HT1080 (cell line): ENCODE measurements at regions not wholly inside any gene's neighbourhood (a gene's known extent, or its start where the extent isn't known, plus 50 kb on each side); places are given as distances from the start of the nearest gene placed in this dataset.

Experiments
- DNase-seq: peaks from one replicate; pipeline ENCODE4 v3.0.0-alpha.2; 2015; ENCODE audit warnings: low read depth

GRCh38 chr11:69377953-69378302 is 84.0 kb downstream of the MYEOV start:
- DNase-seq = no peak

DNA sequence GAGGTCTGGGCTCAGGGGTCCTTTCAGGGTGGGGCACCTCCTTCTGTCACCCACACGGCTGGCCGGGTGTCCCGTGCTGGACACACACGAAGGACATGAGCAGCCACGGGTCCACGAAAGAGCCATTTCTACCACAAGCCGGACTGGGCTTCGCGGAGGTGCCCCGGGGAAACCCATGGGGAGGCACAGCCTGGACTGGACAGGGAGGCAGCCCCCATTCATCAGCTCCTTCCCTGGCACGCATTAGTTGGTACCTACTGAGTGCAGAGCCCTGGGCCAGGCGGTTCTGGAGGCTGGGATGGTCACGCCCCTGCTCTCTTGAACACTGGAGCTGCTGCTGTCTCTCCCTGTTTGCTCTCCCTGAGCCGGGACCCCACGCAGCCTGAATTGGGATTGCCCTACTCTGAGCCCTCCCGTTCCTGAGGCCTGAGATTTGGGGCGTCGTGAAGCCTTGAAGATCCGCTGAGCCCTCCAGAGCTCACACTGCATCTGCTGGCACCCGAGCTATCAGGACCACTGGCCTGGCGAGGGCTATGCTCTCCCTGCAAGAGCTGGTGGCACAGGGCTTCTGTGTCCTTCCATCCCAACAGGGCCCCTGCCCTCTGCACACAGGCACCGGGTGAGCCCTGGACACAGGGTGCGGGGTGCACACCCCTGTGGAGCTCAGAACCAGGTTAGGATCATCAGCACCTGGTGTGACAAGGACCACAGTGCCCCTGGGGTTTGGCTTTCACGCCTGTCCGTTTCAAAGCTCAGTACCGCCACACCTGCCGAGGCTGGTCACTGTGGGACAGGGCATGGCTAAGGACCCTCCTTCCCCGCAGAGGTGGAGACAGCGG is 84.6 kb downstream of the MYEOV start:
- no peak for DNase-seq

GRCh38 chr11:69380451-69380901 is 86.5 kb downstream of the MYEOV start:
- no peak for DNase-seq

- no peak for DNase-seq
These were observed 87.1 kb downstream of the MYEOV start for GRCh38 chr11:69380921-69381581.

GRCh38 chr11:69381681-69382130 is 87.8 kb downstream of the MYEOV start:
- DNase-seq = no peak

DNA sequence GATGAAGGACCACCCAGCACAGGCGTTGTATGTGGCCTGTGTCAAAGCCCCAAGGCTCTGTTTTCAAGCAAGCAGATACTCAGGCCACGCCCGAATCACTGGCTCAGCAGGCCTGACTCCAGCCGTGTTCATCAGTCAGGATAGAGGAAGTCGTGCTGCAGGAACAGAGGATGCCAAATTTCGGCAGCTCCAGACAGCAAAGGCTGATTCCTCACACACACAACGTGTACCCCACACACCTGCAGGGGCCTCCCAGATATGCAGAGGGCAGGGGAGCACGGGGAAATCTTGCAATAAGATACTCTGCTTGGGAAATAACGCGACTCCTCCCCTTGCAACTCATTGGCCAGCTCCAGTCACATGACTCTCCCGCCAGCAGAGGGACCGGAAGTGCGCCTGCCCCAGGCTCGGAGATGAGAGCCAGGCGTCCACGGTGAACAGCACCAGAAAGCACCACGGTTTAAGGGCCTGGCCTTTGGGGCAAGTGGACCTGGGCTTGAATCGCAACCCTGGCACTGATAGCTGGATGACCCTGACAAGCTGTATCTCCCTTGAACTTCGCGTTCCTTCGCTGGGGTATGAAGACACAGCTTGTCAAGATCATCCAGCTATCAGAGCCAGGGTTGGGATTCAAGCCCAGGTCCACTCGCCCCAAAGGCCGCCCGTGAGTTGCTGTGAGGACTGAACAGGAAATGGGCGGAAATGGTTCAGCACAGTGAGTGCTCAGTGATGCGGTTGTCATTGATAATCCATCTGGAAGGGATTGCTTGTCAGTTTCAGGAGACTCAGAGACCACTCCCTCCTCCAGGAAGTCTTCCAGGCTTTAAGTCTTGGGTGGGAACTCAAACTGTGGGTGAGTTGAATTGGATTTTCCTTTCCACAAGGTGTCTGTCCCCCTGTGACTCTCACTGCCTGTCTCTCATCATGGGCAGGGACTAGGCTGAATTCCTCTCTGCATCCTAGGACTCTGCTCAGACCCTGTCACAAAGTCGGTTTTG is 88.5 kb downstream of the MYEOV start:
- DNase-seq = no peak

GRCh38 chr11:69383372-69384250 is 89.7 kb downstream of the MYEOV start:
- no peak for DNase-seq

GRCh38 chr11:69384251-69385143 is 90.5 kb downstream of the MYEOV start:
- DNase-seq = no peak

DNA sequence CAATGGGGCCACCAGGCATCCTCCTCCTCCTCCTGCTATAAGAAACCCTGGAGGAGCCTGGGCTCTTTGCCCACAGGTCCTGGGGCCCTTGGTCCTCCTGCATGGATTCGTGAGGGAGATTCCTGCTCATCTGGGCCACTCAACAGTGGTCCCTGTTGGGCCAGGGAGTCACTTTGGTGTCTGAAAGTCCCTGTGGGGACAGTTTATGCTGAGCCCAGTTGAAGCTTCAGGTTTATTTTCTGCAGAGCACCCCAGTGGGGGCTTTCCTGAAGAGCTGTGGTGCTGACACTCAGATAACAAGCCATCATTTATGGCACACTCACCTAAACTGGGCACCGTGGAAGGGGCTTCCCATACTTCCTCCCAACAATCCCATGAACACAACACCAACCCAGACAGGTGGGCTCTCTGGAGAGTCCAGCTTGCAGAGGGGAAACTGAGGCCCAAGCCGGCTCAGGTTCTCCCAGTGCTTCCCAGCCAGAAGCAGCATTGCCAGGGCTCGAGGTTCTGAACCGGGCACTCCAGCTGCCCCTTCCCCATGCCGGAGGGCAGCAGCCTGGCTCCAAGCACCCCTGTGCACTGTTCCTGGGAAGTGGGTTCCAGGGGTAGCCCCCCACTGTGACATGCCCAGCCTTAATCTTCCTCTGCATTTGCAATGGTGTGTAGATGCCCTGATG is 91.3 kb downstream of the MYEOV start:
- DNase-seq = no peak

GRCh38 chr11:69385832-69386427 is 92.0 kb downstream of the MYEOV start:
- no peak for DNase-seq

DNA sequence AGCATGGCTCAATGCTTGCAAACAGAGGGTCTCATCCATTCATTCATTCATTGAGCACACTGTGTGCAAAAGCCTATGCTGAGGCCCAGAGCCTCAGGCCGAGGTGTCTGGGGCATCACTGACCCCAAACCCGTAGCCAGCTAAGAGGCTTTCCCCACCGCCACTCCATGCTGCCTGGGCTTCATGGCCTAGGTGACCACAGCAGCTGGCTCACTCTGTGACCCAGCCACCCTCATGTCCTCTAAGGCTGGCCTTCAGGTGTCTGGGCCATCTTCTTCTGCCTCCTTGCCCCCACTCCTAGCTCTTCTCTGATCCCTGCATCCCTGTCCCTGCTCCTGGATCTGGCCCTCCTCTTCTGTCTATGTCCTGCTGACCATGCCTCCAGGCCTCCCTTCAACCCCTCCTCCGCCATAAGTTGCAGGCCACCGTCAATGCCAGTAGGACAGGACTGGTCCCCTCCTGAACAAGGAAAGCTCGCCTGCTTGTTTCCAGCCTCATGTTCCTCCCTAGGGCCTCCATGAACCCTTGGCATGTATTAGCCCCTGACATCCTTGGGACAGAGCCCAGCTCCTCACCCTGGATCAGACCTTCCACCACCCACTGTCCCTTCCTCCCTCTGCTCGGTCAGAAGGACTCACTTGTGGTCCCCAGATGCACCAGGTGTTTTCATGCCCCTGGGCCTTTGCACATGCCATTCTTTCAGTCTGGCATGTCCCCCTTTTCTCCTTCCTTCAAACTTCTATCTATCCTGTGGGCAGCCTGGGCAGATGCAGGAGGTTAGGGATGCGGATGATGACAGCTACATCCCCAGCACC is 92.8 kb downstream of the MYEOV start:
- DNase-seq = no peak

DNA sequence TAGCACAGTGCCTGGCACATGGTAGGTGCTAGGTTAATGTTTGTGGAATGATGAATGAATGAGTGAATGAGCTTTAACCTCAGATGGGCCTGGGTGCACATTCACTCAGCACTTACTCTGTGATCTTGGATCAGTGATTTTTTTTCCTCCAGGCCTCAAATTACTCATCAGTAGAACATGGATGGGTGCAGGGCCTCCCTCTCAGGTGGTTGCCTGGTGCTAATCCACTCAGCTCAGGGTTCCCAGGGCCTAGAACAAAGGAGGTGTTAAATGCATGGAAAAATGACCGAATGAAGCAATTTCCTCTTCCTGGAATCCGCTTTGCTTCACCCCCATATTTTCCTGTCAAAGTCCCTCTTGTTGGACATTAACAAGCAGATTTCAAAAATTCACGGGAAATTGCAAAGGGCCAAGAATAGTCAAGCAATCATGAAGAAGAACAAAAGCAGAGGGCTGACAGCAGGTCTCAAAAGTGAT is 93.5 kb downstream of the MYEOV start:
- DNase-seq = peak; percentile 32

DNA sequence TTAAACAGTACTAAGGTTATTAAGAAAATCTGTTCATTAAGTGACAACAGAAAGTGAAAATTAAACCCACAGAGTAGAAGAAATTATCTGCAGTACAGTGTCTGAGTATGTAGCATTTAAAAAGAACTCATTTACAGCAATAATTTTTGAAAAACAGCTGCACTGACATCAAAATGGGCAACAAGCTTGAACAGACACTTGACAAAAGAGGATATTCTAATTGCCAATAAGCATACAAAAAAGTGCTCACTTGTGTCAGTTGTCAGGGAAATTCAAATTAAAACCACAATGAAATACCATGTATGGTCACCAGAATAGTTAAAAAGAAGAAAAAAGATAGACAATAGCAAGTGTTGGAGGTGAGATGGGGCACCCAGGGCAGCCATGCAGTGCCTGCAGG is 93.3 kb upstream of the LINC01488 start:
- no peak for DNase-seq

- no peak for DNase-seq
These were observed 92.8 kb upstream of the LINC01488 start for GRCh38 chr11:69388661-69389060.

DNA sequence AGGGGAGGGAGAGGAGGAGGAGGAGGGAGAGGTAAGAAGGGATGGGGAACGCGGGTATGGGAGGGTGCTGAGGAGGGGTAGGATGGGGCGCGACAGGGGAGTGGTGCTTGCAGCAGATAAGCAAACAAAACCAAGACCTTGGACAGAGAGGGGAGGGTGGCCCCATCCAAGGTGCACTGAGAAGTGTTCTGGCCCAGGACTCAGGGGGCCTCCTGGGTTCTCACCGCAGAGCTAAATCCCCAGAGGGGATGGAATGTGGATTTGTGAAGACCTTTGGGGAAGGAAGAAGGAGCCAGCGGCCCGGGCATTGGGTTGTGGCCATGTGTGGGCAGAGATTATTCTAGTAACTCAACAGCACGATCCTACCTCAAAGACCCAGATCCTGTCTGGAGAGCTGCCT is 90.9 kb upstream of the LINC01488 start:
- DNase-seq = no peak

GRCh38 chr11:69391192-69392103 is 90.0 kb upstream of the LINC01488 start:
- no peak for DNase-seq
